Activated T-helper 2 cell treated with anti-CD3 and anti-CD28 coated beads, Interferon-gamma antibody, Interleukin-2, Interleukin-4, amounts not matched to agents 10 μg/mL and 5 μg/mL and 100 μg/mL, durations not matched to agents 14 hours and 24 hours and 36 hours (primary cell): ENCODE measurements at regions not wholly inside any gene's neighbourhood (a gene's known extent, or its start where the extent isn't known, plus 50 kb on each side); places are given as distances from the start of the nearest gene placed in this dataset.

ENCODE experiments used
- DNase-seq: peaks from one replicate; pipeline ENCODE4 v3.0.0; 2021; ENCODE audit warnings: low spot score
- H3K27ac Mint-ChIP-seq: one replicate; pipeline ENCODE4 v1.8.0; 2021; ENCODE audit warnings: mixed read lengths
- H3K27me3 Mint-ChIP-seq: one replicate; pipeline ENCODE4 v1.8.0; 2021; ENCODE audit warnings: low read depth, mixed read lengths
- H3K36me3 Mint-ChIP-seq: one replicate; pipeline ENCODE4 v1.8.0; 2021; ENCODE audit warnings: low read depth, mixed read lengths
- H3K4me1 Mint-ChIP-seq: one replicate; pipeline ENCODE4 v1.8.0; 2021; ENCODE audit warnings: low read depth, mixed read lengths
- H3K4me3 Mint-ChIP-seq: one replicate; pipeline ENCODE4 v1.8.0; 2021; ENCODE audit warnings: low read depth, mild to moderate bottlenecking, moderate library complexity, mixed read lengths
- H3K9me3 Mint-ChIP-seq: one replicate; pipeline ENCODE4 v1.8.0; 2021; ENCODE audit warnings: mixed read lengths
- intact Hi-C: fragments of 100-400 bp; cut with micrococcal nuclease; formaldehyde crosslinking; loops from one replicate; pipeline ENCODE4 v1.15.1; 2023

DNA sequence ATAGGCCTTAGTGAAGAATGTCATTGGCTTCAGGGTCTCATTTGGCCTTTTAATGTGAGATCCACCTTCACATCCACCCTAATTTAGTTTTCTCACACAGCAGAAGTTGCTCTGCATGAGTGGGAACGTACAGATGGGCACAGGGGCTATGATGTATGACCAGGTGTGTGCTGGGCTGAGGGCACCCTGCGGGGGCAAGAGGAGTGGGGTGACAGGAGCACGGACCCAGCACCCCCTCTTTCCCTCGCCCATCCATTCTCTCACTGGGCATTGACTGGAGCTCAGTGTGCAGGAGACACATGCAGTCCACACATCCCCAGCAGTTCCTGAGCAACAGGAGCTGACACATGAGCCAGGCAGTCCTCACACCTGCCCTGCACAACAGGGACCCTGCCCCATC is 95.1 kb upstream of the PPP2R2D start:
- H3K36me3 Mint-ChIP-seq, result no peaks in the 10 kb centered on the region
- no peaks in the 10 kb centered on the region for H3K9me3 Mint-ChIP-seq
- no peak overlapping the region for H3K27ac Mint-ChIP-seq
- H3K4me3 Mint-ChIP-seq, result no peak overlapping the region
- no peaks in the 10 kb centered on the region for H3K4me1 Mint-ChIP-seq
- no peak for DNase-seq
- no peaks in the 10 kb centered on the region for H3K27me3 Mint-ChIP-seq
- intact Hi-C loops, result no loop called here

DNA sequence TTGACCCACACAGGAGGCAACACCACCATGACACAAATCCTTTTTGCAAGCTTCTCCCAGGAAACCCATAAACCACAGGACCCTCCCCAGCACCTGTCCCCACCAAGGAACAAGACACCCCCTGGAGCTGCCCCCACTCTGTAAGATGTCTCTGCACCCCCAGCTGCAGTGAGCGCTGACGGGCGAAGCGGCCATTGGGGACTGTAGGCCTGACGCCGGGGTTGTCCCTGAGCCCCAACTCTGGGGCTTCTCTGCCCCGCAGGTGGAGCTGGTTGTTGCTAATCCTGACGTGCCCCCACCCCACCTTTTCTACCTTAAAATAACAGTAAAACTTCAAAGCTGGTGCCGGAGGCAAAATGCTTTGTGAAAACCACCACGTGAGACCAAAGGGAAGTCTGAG is 94.7 kb upstream of the PPP2R2D start:
- Mint-ChIP-seq H3K36me3 (no peaks in the 10 kb centered on the region), H3K9me3 (no peaks in the 10 kb centered on the region), H3K27me3 (no peaks in the 10 kb centered on the region), H3K4me3 (no peak overlapping the region), H3K27ac (no peak overlapping the region), H3K4me1 (no peaks in the 10 kb centered on the region)
- no peak for DNase-seq
- intact Hi-C loops, result no loop called here

DNA sequence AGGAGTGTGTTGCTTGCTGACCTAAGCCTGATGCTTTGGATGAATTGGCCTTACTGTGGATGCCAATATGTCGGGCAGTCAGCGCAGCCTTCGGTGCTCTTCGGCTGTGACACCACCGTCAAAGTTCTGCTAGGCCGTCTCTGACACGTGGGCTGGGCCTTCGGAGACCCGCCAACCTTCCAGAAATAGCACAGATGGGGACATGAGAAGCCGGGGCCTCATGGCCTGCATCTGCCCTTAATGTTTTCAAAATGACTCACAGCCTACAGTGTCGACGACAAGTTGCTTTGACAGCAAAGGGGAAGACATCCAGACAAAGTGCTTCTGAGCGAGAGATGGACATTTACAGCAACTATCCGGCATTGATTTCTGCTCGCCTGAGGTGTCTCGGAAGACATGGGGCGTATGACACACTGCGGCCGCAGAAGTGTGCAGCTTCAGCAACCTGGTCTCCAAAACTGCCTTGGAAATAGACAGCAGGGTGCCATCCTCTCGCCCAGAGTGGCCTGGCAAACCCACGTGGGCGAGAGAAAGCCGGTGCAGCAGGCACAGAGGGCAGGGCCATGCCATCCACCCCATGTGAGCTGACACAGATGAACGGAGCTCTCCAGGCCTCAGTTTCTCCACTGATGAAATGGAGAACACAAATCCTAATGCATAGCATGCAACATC is 94.0 kb upstream of the PPP2R2D start:
- H3K4me1 Mint-ChIP-seq, result no peaks in the 10 kb centered on the region
- no peak for DNase-seq
- H3K36me3 Mint-ChIP-seq, result no peaks in the 10 kb centered on the region
- H3K4me3 Mint-ChIP-seq, result no peak overlapping the region
- no peaks in the 10 kb centered on the region for H3K27me3 Mint-ChIP-seq
- no peak overlapping the region for H3K27ac Mint-ChIP-seq
- intact Hi-C loops, result no loop called here
- no peaks in the 10 kb centered on the region for H3K9me3 Mint-ChIP-seq

DNA sequence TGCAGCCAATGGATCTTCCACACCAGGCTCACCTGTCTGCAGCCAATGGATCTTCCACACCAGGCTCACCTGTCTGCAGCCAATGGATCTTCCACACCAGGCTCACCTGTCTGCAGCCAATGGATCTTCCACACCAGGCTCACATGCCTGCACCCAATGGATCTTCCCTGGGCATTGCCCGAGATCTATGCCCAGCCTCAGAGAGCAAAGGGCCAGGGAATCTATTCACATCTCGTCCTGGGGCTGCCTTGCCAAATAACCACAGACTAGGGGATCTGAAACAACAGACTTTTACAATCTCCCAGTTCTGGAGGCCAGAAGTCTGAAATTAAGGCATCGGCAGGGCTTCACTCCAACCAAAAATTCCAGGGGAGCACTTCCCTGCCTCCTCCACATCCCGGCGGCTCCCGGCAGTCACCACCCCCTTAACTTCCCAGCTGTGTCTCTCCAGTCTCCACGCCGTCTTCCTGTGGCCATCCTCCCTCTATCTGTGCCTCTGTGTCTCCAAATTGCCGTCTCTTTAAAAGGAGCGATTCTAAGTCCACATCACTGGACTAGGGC is 92.4 kb upstream of the PPP2R2D start:
- H3K36me3 Mint-ChIP-seq, result no peaks in the 10 kb centered on the region
- H3K27me3 Mint-ChIP-seq, result no peaks in the 10 kb centered on the region
- H3K4me3 Mint-ChIP-seq, result no peak overlapping the region
- DNase-seq, result no peak
- H3K27ac Mint-ChIP-seq, result no peak overlapping the region
- intact Hi-C loops, result no loop called here
- no peaks in the 10 kb centered on the region for H3K4me1 Mint-ChIP-seq
- no peaks in the 10 kb centered on the region for H3K9me3 Mint-ChIP-seq

DNA sequence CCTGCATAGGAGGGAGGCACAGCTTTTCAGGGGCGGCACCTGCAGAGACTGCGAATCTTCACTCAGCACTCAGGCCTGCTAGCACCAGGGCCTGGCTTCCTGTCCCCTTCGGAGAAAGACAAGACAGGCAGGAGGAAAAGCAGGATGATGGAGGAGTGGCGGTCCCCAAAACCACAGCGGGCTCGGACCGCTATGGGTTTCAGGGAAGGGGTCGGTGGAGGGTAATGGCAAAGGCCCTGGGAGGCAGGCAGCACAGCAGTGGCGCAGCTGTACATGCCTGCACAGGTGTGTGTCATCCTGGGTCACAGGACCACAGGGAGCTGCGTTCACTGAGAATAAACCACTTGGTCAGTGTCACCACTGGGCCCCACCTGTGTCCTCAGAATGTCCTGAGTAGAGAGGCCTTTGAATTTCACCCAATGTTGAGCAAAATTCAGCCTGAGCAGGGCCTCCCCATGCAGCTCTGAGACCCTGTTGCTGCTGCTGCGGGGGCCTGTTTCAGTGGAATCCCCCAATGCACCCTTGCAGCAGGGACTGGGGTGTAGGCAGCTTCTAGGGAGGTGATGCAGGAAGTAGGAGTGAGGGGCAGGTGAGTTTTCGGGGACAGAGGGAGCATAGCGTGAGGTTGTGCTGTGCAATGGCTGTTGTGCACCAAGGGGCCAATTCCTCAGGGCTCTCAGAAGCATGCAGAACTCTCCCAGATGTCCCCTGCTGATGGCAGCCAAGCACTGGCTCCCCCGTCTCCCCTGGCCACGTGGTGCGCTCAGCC is 90.6 kb upstream of the PPP2R2D start:
- Mint-ChIP-seq H3K4me3 (no peak overlapping the region), H3K27me3 (no peaks in the 10 kb centered on the region), H3K9me3 (no peaks in the 10 kb centered on the region), H3K27ac (no peak overlapping the region), H3K4me1 (no peaks in the 10 kb centered on the region), H3K36me3 (no peaks in the 10 kb centered on the region)
- intact Hi-C loops, result no loop called here
- no peak for DNase-seq

DNA sequence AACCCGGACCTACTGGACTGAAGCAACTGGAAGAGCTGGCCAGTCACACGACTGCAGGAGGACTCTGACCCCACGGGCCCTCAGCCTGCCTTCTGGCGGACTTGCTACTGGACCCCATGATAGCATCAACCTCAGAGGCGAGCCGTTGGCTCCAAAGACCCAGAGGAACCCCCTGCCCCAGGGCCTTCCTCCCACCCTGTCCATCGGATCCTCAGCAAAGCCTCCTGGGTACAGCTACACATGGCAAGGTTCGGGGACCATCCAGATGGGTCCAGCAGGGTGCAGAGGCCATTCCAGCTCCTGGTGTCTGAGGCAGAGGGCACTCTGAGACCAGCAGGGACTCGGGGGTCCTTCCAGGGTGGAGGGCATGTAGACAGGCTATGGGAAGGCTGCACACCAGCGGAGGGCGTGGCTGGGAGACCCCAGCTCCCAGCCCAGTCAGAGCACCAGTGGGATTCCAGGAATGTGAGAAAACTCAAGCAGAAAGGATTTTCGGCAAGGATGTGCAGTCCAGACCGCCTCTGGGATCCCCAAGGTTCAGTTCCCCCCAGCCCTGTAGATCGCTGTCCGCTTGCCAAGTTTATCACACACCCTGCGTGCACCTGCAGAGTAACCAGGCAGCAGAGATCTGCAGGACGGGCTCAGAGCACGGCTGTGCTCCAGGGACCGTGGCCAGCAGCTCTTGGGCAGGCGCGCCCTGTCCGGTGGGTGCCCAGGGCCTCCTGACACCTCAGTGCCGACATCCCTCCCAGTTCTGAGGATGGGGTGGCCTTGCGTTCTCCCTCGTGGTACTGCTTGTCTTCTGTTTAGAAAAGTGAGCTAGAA is 89.8 kb upstream of the PPP2R2D start:
- no peaks in the 10 kb centered on the region for H3K36me3 Mint-ChIP-seq
- H3K4me1 Mint-ChIP-seq, result no peaks in the 10 kb centered on the region
- H3K27ac Mint-ChIP-seq, result no peak overlapping the region
- H3K27me3 Mint-ChIP-seq, result no peaks in the 10 kb centered on the region
- DNase-seq, result no peak
- no peaks in the 10 kb centered on the region for H3K9me3 Mint-ChIP-seq
- H3K4me3 Mint-ChIP-seq, result no peak overlapping the region
- intact Hi-C loops, result no loop called here

DNA sequence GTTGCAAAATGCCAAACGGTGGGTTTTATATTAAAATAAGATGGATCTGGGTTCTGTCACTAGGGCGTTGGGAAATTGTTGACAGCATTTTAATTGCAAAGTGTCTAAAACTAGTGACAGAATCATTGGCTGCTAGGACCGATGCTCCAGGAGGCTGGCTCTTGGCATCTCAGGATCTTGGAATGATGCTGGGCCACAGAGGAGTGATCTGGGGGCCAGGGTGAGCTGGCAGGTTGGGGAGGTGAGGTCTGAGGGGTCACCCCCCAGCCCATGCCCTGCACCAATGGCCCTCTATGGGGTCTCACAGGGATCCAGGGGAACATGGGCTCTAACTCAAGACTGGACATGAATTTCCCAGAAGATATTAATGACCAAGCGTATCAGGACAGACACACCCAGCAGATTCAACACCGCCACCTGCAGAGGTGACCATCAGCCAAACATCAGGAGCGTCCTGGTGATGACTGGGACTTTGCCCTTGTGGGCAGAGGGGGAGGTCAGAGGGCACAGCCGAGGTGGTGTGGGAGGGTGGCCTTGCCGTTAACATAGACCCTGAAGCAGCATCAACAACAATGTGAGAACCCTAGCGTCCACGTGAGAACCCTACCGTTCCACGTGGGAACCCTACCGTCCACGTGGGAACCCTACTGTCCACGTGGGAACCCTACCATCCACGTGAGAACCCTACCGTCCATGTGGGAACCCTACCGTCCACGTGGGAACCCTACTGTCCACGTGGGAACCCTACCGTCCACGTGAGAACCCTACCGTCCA is 89.0 kb upstream of the PPP2R2D start:
- intact Hi-C loops, result no loop called here
- H3K36me3 Mint-ChIP-seq, result no peaks in the 10 kb centered on the region

DNA sequence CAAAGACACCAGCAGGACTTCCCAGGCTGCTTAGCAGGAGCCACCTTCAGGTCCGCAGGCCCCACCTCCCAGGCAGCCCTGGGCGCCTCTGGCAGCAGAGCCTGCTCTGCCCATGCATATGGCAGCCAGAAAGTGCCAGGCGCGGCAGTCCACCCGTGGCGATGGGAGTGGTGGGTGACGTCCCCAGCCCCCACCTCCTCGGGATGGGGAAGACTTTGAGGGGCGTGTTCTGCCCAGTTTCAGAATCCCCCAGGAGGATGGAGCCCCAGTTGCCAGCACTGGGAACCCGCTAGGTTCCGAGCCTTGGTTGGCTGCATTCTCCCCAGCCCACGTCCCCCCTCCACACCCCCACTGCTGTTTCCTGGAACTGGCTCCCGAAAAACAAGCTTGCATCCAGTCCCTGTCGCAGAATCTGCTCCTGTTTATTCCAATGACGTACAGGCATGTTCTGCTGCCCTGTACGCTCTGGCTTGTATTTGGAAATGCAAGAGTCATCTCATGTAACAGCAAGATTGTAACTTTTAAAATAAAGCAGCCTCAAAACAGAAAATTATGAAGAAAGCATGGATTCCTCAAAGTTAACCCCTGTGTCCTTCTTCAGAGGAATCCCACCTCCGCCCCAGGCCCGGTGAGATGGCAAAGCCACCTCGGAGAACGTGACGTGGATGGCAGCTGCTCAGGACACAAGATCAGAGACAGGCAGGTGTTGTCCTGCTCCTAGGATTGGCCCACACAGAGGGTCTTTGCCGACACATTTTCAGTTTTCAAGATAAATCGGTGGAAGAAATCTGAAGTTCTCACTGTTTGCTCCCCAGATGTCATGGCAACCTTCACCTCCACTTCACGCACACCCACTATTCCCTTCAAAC is 87.8 kb upstream of the PPP2R2D start:
- H3K4me3 Mint-ChIP-seq, result no peak overlapping the region
- DNase-seq, result peak; percentile 5
- H3K27me3 Mint-ChIP-seq, result no peaks in the 10 kb centered on the region
- intact Hi-C loops, result no loop called here
- H3K4me1 Mint-ChIP-seq, result no peaks in the 10 kb centered on the region
- no peaks in the 10 kb centered on the region for H3K9me3 Mint-ChIP-seq
- no peak overlapping the region for H3K27ac Mint-ChIP-seq
- H3K36me3 Mint-ChIP-seq, result no peaks in the 10 kb centered on the region

More for the DNA sequence above, 89.0 kb upstream of the PPP2R2D start:
- Mint-ChIP-seq H3K4me1 (no peaks in the 10 kb centered on the region), H3K27me3 (no peaks in the 10 kb centered on the region), H3K9me3 (no peaks in the 10 kb centered on the region), H3K4me3 (no peak overlapping the region), H3K27ac (no peak overlapping the region)
- DNase-seq, result no peak

DNA sequence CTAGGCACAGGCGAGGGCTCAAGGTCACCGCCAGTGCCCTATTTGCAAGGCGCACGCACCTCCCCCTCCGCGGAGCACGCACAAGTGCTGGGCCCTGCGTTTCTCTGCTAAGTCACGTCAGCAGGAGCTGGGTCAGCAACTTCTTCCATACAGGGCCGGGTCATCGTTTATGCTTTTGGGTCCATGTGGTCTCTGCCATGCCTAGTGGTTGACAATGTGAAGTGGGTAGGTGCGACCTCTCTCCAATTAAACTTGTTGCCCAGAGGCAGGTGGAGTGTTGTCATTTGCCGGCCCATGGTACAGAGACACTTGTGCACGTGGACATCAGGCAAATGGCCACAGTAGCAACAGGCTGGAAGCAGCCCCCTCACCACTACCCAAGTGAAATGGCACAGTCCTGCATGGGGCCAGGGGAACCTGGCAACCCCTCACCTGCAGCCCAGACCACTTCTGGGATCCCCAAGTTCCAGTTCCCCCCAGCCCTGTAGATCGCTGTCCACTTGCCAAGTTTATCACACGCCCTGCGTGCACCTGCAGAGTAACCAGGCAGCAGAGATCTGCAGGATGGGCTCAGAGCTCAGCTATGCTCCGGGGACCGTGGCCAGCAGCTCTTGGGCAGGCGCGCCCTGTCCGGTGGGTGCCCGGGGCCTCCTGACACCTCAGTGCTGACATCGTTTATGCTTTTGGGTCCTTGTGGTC is 86.1 kb upstream of the PPP2R2D start:
- Mint-ChIP-seq H3K36me3 (no peaks in the 10 kb centered on the region), H3K9me3 (no peaks in the 10 kb centered on the region), H3K4me3 (no peak overlapping the region), H3K4me1 (no peaks in the 10 kb centered on the region), H3K27me3 (no peaks in the 10 kb centered on the region), H3K27ac (no peak overlapping the region)
- DNase-seq, result no peak
- intact Hi-C loops, result no loop called here

DNA sequence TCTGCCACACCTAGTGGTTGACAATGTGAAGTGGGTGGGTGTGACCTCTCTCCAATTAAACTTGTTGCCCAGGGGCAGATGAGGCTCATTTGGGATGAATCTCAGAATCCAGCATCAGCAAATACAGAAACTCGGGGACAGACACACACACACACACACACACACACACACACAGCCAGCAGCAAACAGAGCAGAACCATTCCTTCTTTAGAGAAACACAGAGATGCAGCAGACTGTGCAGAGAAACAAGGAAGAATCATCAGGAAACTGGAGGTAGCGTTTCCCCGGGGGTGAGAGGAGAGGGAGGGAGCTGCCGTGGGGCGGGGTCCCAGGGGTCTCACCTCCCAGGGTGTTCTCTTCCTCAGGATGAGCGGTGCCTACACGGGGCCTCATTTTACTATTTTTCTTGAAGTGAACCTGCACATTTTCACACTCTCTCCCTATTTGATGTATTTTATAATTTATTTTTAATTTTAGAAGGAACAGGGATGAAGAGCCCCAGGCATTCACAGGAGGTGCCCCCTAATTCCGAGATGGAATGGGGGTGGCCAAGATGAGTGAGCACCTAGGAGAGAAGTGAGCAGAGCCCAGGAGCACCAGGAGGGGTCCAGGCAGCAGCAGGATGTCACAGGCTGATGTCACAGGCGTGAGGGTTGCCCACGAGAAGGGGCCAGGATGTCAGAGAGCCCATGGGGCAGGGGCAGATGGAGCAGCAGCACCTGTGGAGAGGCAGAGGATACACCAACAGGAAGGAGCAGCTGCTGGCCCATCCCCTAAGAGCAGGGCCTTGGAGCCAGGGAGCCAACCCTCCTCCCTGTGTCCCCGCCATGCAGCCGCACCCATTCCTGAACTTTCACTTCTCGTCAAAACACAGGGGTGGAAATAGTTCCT is 85.3 kb upstream of the PPP2R2D start:
- Mint-ChIP-seq H3K36me3 (no peaks in the 10 kb centered on the region), H3K27me3 (no peaks in the 10 kb centered on the region), H3K4me3 (no peak overlapping the region), H3K27ac (no peak overlapping the region), H3K9me3 (no peaks in the 10 kb centered on the region), H3K4me1 (no peaks in the 10 kb centered on the region)
- intact Hi-C loops, result no loop called here
- DNase-seq, result peak; percentile 6
